Motor neuron (in vitro differentiated cells): ENCODE measurements at regions not wholly inside any gene's neighbourhood (a gene's known extent, or its start where the extent isn't known, plus 50 kb on each side); places are given as distances from the start of the nearest gene placed in this dataset.

Source experiments
- ATAC-seq, 8 experiments: fragments of 200-7000 bp; cut with Tn5 transposase; replicated peaks in 6 of 8; 2 replicates each; pipeline ENCODE4 v1.8.0; 2021; ENCODE audit warnings: mild to moderate bottlenecking in 8 of 8, moderate library complexity in 8 of 8
- H3K27ac ChIP-seq, 2 donors: fragments of 250-450 bp; sonication (Bioruptor Pico); 2 replicates each; pipeline ENCODE4 v1.9.0; 2021; ENCODE audit warnings: antibody characterized with exemption in 2 of 2, mild to moderate bottlenecking in 2 of 2, moderate library complexity in 1 of 2
- H3K4me1 ChIP-seq, 2 donors: fragments of 250-450 bp; sonication (Bioruptor Pico); replicated peaks in 1 of 2; 2 replicates each; pipeline ENCODE4 v1.6.1; 2021; ENCODE audit warnings: antibody characterized with exemption in 2 of 2, mild to moderate bottlenecking in 2 of 2, moderate library complexity in 1 of 2
- H3K4me3 ChIP-seq, 5 donors: fragments of 250-450 bp; sonication (Bioruptor Pico); 2 replicates each; pipeline ENCODE4 v1.9.0; 2021; ENCODE audit warnings: antibody characterized with exemption in 5 of 5, mild to moderate bottlenecking in 5 of 5, moderate library complexity in 4 of 5
- WGBS, 10 experiments: fragments of 450-650 bp; shearing (Covaris generic); methylation state at CpG; one replicate each; pipeline ENCODE4 v1.0.0; 2022; 5-methylcytosine and 5-hydroxymethylcytosine counted together
- in situ Hi-C, 9 experiments: fragments of 400-800 bp; cut with MboI; loops; one replicate each; pipeline ENCODE4 v1.15.0; 2021; ENCODE audit warnings: low sequenced_read_pairs in 9 of 9, low pct_unique_long_range_greater_than_20kb in 2 of 9; ENCODE audit not compliant: unreplicated experiment in 9 of 9

- 0 to 47% (median 27%) methylated on average over 1 to 7 of the region's 8 CpGs for WGBS, 10 experiments
- peaks cover 20 to 24% of the 10 kb centered on the region in 2 donors for H3K4me1 ChIP-seq
- ATAC-seq, result peak in 5 of 8 experiments; percentile 77 to 88 (median 80)
- H3K27ac ChIP-seq, result no peak overlapping the region
- no peak overlapping the region for H3K4me3 ChIP-seq
- in situ Hi-C loops, result no loop called here
These were observed 83.1 kb downstream of the PDCL3 start for GRCh38 chr2:100645695-100646429.

- in situ Hi-C loops, result no loop called here
- no peak overlapping the region for H3K27ac ChIP-seq
- peaks cover 11 to 12% of the 10 kb centered on the region in 2 donors for H3K4me1 ChIP-seq
- ATAC-seq, result no peak
- no peak overlapping the region for H3K4me3 ChIP-seq
- 0 to 80% (median 48%) methylated on average over 1 of the region's 1 CpG; no CpG with 5 or more reads in 4 of the 10 experiments for WGBS, 10 experiments
These were observed 84.9 kb downstream of the PDCL3 start for GRCh38 chr2:100647709-100648108.

GRCh38 chr2:100650151-100650550 lies 87.4 kb downstream of the PDCL3 start:
- no peak for ATAC-seq
- 7 to 77% (median 43%) methylated on average over 2 to 3 of the region's 3 CpGs; no CpG with 5 or more reads in 2 of the 10 experiments for WGBS, 10 experiments
- Histone ChIP-seq H3K4me1 (peaks cover 11 to 12% of the 10 kb centered on the region in 2 donors), H3K27ac (no peak overlapping the region), H3K4me3 (no peak overlapping the region)
- in situ Hi-C loops, result no loop called here

DNA sequence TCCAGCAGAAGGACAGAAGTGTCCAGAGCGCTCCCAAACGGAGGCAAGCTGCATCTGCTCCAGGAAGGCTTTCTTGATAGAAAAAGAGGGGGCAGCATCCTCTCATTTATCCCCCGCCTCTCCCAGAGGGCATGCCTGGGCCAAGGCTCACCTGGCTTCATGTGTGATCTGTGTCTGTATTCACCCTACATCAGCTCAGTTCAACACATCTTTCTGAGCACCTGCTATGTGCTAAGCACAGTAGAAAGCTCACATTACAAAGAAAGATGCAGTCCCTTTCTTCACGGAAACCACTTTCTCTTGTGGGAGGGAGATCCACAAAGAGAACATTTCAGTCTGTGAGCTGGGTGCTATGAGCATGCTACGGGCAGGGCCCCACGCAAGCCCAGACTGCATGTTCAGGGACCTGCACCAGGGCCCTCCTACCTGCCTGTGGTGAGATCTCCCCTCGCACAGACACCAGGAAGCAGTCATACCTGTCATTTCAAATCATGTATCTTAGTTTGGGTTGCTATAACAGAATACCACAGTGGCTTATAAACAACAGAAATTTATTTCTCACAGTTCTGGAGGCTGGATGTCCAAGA lies 90.7 kb downstream of the PDCL3 start:
- H3K4me3 ChIP-seq, result no peak overlapping the region
- WGBS, 10 experiments, result 30 to 100% (median 76%) methylated on average over 1 to 5 of the region's 7 CpGs; no CpG with 5 or more reads in 4 of the 10 experiments
- in situ Hi-C loops, result no loop called here
- H3K27ac ChIP-seq, result no peak overlapping the region
- no peak for ATAC-seq
- H3K4me1 ChIP-seq, result no peaks in the 10 kb centered on the region

GRCh38 chr2:100654611-100655010 lies 91.8 kb downstream of the PDCL3 start:
- H3K27ac ChIP-seq, result no peak overlapping the region

GRCh38 chr2:100655446-100655845 lies 92.7 kb downstream of the PDCL3 start:
- Histone ChIP-seq H3K4me3 (no peak overlapping the region), H3K4me1 (no peaks in the 10 kb centered on the region), H3K27ac (no peak overlapping the region)
- in situ Hi-C loops, result no loop called here
- 0 to 97% (median 90%) methylated on average over 1 to 5 of the region's 5 CpGs; no CpG with 5 or more reads in 3 of the 10 experiments for WGBS, 10 experiments
- ATAC-seq, result no peak

More at GRCh38 chr2:100654611-100655010, 91.8 kb downstream of the PDCL3 start:
- ATAC-seq, result no peak
- in situ Hi-C loops, result no loop called here
- no peak overlapping the region for H3K4me3 ChIP-seq
- no peaks in the 10 kb centered on the region for H3K4me1 ChIP-seq
- WGBS, 10 experiments, result 48 to 100% (median 75%) methylated on average over 1 to 3 of the region's 7 CpGs; no CpG with 5 or more reads in 3 of the 10 experiments

DNA sequence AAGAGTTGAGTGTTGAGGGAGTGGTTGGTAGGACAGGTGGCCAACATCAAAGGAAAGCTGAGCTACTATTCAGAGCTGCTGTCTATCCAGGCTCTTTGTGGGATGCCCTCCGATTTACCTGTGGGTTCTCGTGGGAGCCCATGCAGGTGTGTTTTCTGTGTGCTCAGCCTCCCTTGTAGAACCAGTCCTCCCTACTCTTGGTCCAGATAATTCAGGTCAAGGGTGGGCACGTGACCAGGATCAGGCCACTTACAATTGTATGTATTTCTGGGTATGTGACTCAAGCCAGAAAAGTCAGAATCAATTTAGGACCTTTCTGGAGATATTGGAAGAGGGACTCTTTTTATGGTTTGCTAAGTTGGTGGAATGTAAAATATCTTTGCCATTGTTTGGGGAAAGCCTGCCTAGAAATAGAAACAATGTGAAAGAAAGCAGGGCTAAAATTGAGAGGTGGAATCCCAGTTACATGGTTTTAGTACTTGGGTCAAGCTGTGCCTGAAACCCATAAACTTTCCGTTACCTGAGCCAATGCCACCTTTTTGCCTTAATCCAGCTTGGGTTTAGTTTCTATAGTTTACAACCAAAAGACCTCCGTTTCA lies 93.2 kb downstream of the PDCL3 start:
- in situ Hi-C loops, result no loop called here
- no peak for ATAC-seq
- Histone ChIP-seq H3K27ac (no peak overlapping the region), H3K4me1 (no peaks in the 10 kb centered on the region), H3K4me3 (no peak overlapping the region)
- WGBS, 10 experiments, result 0 to 100% (median 72%) methylated on average over 1 to 3 of the region's 5 CpGs

GRCh38 chr2:100658017-100658416 lies 95.2 kb downstream of the PDCL3 start:
- ATAC-seq, result no peak
- 29 to 100% (median 68%) methylated on average over 1 to 4 of the region's 4 CpGs; no CpG with 5 or more reads in 2 of the 10 experiments for WGBS, 10 experiments

DNA sequence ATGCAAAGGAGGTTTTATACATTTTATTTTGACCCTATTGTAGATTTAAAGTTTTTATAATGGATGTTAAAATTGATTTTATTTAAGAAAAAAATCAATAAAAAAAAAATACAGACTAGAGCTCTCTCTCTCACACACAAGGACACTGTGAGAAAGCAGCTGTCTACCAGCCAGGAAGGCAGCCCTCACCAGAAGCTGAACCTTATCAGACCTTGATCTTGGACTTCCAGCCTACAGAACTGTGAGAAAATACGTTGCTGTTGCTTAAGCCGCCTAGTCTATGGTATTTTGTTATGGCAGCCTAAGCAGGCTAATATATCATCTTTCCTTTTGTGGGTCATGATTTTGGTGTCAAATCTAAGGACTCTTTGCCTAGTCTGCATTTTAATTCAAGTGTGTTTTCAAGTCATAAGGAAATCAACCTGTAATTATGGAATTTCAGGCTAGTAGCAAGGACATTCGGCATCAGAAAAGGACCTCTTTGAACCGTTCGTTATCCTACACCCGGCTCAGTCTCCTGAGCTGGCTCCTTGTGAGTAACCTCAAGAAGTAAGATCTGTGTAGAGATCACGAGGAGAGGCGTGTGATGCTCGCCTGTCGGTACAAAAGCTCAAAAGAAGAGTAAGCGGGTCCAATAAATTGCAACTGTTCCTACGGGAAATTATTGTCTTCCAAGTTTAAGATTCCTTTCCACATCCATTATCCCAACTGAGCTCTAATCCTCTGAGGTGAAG lies 98.2 kb downstream of the PDCL3 start:
- WGBS, 10 experiments, result 18 to 100% (median 94%) methylated on average over 2 to 12 of the region's 12 CpGs; no CpG with 5 or more reads in 1 of the 10 experiments
- Histone ChIP-seq H3K4me3 (no peak overlapping the region), H3K27ac (no peak overlapping the region), H3K4me1 (no peaks in the 10 kb centered on the region)
- in situ Hi-C loops, result no loop called here
- no peak for ATAC-seq

More at GRCh38 chr2:100658017-100658416, 95.2 kb downstream of the PDCL3 start:
- in situ Hi-C loops, result no loop called here
- Histone ChIP-seq H3K27ac (no peak overlapping the region), H3K4me3 (no peak overlapping the region), H3K4me1 (no peaks in the 10 kb centered on the region)

- WGBS, 10 experiments, result 38 to 100% (median 75%) methylated on average over 1 to 6 of the region's 7 CpGs; no CpG with 5 or more reads in 2 of the 10 experiments
- Histone ChIP-seq H3K27ac (no peak overlapping the region), H3K4me1 (no peaks in the 10 kb centered on the region), H3K4me3 (no peak overlapping the region)
- ATAC-seq, result no peak
- in situ Hi-C loops, result no loop called here
These were observed 100.1 kb downstream of the PDCL3 start for GRCh38 chr2:100662866-100663265.

DNA sequence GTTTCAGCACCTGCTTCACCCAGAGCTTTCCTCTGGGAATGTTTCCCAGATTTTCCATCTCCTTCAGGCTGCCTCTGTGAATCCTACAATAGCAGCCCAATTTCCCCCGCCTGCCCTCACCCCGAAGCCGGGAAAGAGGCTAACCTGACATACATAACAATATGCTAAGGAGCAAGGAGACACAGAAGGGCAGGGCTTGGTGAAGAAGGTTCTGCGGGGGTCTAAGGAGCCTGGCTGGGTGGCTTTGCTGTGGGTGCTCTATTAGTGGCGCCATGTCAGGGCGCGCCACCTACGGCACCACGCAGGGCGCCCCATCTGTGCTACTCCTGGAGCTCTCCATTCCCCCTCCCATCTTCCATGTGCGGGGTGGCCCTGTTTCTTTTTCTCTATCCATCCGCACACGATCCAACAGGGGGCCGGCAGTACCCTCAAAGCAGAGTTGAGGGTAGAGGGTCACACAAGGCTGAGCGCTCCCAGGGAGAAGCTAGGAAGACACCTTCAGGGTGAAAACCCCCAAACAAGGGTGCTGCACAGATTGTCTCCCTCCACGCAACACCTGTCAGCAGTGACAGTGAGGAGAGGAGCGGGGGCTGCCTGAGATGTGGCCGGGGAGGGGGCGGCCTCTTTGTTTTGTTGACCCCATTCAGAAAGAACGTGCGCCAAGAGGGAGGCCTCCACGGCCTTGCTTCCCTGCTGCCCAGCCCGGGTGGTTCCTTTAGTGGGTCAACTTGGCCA lies 101.4 kb downstream of the PDCL3 start:
- H3K4me3 ChIP-seq, result no peak overlapping the region
- in situ Hi-C loops, result no loop called here
- no peaks in the 10 kb centered on the region for H3K4me1 ChIP-seq
- WGBS, 10 experiments, result 0 to 100% (median 71%) methylated on average over 1 to 10 of the region's 23 CpGs; no CpG with 5 or more reads in 3 of the 10 experiments
- ATAC-seq, result no peak
- no peak overlapping the region for H3K27ac ChIP-seq

DNA sequence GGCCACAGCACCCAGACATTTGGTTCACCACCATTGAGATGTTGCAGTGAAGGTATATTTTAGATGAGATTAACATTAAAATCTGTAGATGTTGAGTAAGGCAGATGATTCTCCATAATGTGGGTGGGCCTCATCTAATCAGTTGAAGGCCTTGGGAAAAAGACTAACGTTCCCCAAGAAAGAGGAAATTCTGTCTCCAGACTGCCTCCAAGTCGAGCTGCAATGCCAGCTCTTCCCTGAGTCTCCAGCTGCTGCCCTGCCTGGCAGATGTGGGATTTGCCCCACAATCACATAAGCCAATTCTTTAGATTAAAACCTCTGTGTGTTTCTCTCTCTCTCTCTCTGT lies 101.9 kb downstream of the PDCL3 start:
- H3K4me1 ChIP-seq, result no peaks in the 10 kb centered on the region
- no peak for ATAC-seq

More for the DNA sequence above, 101.9 kb downstream of the PDCL3 start:
- WGBS, 10 experiments, result 0 to 17% methylated on average over 1 of the region's 2 CpGs; no CpG with 5 or more reads in 8 of the 10 experiments
- H3K4me3 ChIP-seq, result no peak overlapping the region
- in situ Hi-C loops, result no loop called here
- H3K27ac ChIP-seq, result no peak overlapping the region
